HFFc6 (cell line): ENCODE measurements at regions not wholly inside any gene's neighbourhood (a gene's known extent, or its start where the extent isn't known, plus 50 kb on each side); places are given as distances from the start of the nearest gene placed in this dataset.

Source experiments
- DNase-seq: peaks from one replicate; pipeline ENCODE4 v3.0.0-alpha.2; 2018
- H3K27ac Mint-ChIP-seq: 2 replicates; pipeline ENCODE4 v1.8.0; 2020; ENCODE audit warnings: mild to moderate bottlenecking, mixed read lengths
- H3K27me3 Mint-ChIP-seq: 2 replicates; pipeline ENCODE4 v1.8.0; 2021; ENCODE audit warnings: mild to moderate bottlenecking, moderate library complexity, mixed read lengths; ENCODE audit not compliant: insufficient read depth
- H3K36me3 Mint-ChIP-seq: 2 replicates; pipeline ENCODE4 v1.8.0; 2021; ENCODE audit warnings: low read depth, mixed read lengths
- H3K4me1 Mint-ChIP-seq: 2 replicates; pipeline ENCODE4 v1.8.0; 2020; ENCODE audit warnings: low read depth, mixed read lengths
- H3K4me3 Mint-ChIP-seq: 2 replicates; pipeline ENCODE4 v1.8.0; 2020; ENCODE audit warnings: mild to moderate bottlenecking, moderate library complexity, mixed read lengths
- H3K9me3 Mint-ChIP-seq: 2 replicates; pipeline ENCODE4 v1.8.0; 2020; ENCODE audit warnings: mild to moderate bottlenecking, mixed read lengths
- TF ChIP-seq, protein P1 (sequence below): fragments of 200-600 bp; sonication (generic); IDR thresholded peaks from 2 replicates; pipeline ENCODE4 v1.5.0; 2021; ENCODE audit warnings: antibody characterized with exemption, mild to moderate bottlenecking

DNA sequence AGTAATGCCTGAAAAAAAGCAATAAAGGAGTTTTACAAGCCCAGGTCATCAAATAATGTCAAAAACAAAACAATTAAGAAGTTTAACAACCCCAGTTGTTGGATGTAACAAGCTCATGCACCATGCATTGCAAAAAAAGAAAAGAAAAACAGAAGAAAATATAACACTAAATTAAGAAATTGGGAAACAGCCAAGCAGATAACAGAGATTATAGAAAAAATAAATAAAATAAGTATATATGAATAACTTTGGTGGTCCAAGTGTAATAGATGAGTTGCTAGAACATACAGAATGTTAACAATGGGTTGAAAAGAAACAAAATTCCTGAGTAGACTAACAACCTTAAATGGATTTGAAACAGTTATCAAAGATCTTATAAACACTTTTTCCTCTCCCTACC is 573.1 kb upstream of the SOX11 start:
- no peak overlapping the region for H3K4me3 Mint-ChIP-seq
- TF ChIP-seq, protein P1, sequence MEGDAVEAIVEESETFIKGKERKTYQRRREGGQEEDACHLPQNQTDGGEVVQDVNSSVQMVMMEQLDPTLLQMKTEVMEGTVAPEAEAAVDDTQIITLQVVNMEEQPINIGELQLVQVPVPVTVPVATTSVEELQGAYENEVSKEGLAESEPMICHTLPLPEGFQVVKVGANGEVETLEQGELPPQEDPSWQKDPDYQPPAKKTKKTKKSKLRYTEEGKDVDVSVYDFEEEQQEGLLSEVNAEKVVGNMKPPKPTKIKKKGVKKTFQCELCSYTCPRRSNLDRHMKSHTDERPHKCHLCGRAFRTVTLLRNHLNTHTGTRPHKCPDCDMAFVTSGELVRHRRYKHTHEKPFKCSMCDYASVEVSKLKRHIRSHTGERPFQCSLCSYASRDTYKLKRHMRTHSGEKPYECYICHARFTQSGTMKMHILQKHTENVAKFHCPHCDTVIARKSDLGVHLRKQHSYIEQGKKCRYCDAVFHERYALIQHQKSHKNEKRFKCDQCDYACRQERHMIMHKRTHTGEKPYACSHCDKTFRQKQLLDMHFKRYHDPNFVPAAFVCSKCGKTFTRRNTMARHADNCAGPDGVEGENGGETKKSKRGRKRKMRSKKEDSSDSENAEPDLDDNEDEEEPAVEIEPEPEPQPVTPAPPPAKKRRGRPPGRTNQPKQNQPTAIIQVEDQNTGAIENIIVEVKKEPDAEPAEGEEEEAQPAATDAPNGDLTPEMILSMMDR, result no peak
- no peaks in the 10 kb centered on the region for H3K36me3 Mint-ChIP-seq
- DNase-seq, result no peak
- H3K27me3 Mint-ChIP-seq, result no peaks in the 10 kb centered on the region; the same call in none of the 2 replicates
- peaks cover 44% of the 10 kb centered on the region for H3K9me3 Mint-ChIP-seq
- H3K27ac Mint-ChIP-seq, result no peak overlapping the region
- no peaks in the 10 kb centered on the region for H3K4me1 Mint-ChIP-seq

DNA sequence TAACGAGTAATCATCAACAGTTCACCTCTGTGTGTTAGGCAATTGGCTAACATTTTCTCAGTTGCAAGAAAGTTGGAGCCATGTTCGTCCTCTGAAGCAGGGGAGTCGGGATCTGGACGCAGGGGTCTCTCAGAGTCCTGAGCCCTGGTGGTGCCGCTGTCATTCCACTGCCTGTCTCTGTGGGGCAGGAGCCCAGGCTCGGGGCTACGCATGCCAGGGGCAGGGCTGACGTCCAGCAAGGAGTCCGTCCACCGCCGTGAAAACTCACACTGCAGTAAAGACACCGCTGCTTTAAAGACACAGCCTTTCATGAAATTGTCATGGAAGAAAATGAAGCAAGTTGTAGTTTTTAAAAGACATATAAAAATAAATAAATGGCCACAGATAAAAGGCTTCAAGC is 571.1 kb upstream of the SOX11 start:
- H3K9me3 Mint-ChIP-seq, result peaks cover 41% of the 10 kb centered on the region
- no peak for DNase-seq
- H3K27me3 Mint-ChIP-seq, result no peaks in the 10 kb centered on the region; the same call in none of the 2 replicates
- H3K4me1 Mint-ChIP-seq, result no peaks in the 10 kb centered on the region
- H3K4me3 Mint-ChIP-seq, result no peak overlapping the region
- TF ChIP-seq, protein P1, result no peak
- no peaks in the 10 kb centered on the region for H3K36me3 Mint-ChIP-seq
- H3K27ac Mint-ChIP-seq, result no peak overlapping the region

DNA sequence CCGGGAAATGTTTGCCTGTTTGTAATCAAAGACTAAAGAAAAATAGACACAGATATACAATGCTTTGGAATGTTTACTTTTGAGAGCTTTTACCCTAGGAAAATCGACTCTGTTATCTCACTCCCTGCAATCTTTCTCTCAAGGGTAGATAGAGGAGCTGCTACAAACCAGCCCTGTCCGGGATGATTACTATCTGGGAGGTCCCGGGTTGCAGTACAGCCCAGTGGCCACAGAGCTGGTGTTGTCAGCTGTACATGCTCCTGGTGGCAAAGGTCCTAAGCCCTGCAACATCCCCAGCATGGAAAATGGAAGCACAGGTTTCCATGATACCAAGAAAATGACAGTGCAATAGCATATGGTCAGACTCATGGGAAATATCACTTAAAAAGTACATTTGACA is 570.5 kb upstream of the SOX11 start:
- Mint-ChIP-seq H3K27ac (no peak overlapping the region), H3K9me3 (peaks cover 37% of the 10 kb centered on the region), H3K36me3 (no peaks in the 10 kb centered on the region), H3K27me3 (no peaks in the 10 kb centered on the region; the same call in none of the 2 replicates), H3K4me1 (no peaks in the 10 kb centered on the region), H3K4me3 (no peak overlapping the region)
- TF ChIP-seq, protein P1, result no peak
- DNase-seq, result no peak

DNA sequence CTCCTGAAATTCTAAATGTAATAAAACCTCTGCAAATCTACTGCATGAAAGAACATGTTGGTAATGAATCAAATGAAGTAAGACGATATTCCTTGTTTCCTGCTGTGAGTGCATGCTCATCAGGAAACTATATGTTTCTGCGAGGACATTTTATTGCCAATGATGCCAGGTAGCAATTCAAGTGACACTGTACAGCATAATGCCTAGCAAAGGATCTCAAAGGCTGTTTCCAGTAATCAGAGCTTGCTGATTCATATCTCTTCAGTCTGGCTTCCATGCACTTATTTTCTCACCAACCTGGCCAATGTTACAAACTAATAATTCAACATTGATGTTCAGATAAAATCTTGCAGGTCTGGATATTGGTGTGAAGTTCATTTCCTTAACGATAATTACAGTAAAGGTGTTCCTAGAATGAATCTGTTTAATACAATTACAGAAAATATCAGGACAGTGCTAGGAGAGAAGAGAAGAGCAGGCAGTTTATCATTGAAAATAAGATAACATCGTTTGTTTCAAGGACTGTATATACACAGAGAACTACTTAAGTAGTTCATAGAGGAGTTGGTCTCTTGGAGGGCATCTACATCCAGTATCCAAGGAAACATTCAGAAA is 568.5 kb upstream of the SOX11 start:
- Mint-ChIP-seq H3K9me3 (peaks cover 33% of the 10 kb centered on the region), H3K27ac (no peak overlapping the region), H3K4me3 (no peak overlapping the region), H3K36me3 (no peaks in the 10 kb centered on the region), H3K4me1 (no peaks in the 10 kb centered on the region), H3K27me3 (no peaks in the 10 kb centered on the region; the same call in 1 of the 2 replicates)
- DNase-seq, result no peak
- TF ChIP-seq, protein P1, result no peak

DNA sequence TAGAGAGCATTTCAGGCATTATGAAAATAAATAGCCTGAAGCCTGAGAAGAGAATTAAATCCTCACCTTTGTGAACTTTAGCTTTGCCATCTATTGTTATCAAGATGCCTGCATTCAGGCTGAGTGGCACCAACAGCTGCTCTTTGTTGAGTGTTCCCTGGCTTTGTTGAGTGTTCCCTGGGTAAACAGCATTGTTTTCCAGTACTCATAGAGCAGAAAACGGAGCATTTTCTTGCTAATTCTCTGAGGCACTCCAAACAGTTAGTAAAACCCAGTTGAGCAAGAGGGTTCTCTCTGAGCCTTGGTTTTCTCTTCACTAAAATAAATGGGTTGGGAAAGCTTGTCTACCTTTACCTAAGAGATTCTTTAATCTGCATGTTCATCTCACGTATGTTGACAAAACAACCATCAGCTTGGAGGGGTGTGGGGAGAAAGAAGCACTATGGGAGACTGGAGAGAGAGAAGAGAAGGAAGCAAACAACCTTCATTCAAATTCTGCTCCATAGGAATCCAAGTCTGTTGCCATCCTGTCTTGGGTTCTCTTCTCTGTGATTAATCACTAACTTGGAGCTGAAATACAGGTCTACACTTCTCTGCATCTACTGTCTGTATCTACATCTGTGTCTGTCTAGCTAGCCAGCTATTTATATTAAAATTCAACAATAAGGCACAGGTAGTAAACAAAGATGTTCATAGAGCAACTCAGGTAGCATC is 567.0 kb upstream of the SOX11 start:
- Mint-ChIP-seq H3K27me3 (no peaks in the 10 kb centered on the region; the same call in 1 of the 2 replicates), H3K36me3 (no peaks in the 10 kb centered on the region), H3K9me3 (peaks cover 33% of the 10 kb centered on the region), H3K27ac (no peak overlapping the region), H3K4me3 (no peak overlapping the region), H3K4me1 (no peaks in the 10 kb centered on the region)
- TF ChIP-seq, protein P1, result no peak
- no peak for DNase-seq
